ENCODE measurements at regions not wholly inside any gene's neighbourhood (a gene's known extent, or its start where the extent isn't known, plus 50 kb on each side); places are given as distances from the start of the nearest gene placed in this dataset.

- H3K79me2 ChIP-seq (ENCODE audit: insufficient read depth, low read length) = no peaks in the 10 kb centered on the region
- 86% methylated on average over 1 of the region's 1 CpG for WGBS (ENCODE audit: insufficient coverage)
- Mint-ChIP-seq H3K9me3 (no peaks in the 10 kb centered on the region), H3K4me3 (no peak overlapping the region), H3K27ac (no peak overlapping the region), H3K27me3 (ENCODE audit: low read depth in 3 of 3) (peaks cover 3 to 9% (median 4%) of the 10 kb centered on the region in 3 donors), H3K4me1 (no peaks in the 10 kb centered on the region), H3K36me3 (no peaks in the 10 kb centered on the region)
- DNase-seq = no peak
- H3K4me3 ChIP-seq (replicated peaks in 1 of 3; ENCODE audit: low read depth in 2 of 3, low read length in 3 of 3) = no peak overlapping the region
- no peaks in the 10 kb centered on the region for H3K4me1 ChIP-seq (ENCODE audit: control insufficient read depth in 1 of 2, insufficient read depth in 2 of 2, low read length in 2 of 2)
- no peaks in the 10 kb centered on the region for H3K36me3 ChIP-seq (replicated peaks in 1 of 2; ENCODE audit: control insufficient read depth in 1 of 2, insufficient read depth in 2 of 2, low read length in 2 of 2)
- no peak for TF ChIP-seq CTCF (IDR thresholded peaks at IDR 0.05)
- H3K27ac ChIP-seq (ENCODE audit: low read depth in 1 of 2, low read length in 2 of 2) = no peak overlapping the region
- H3K27me3 ChIP-seq (ENCODE audit: control insufficient read depth in 2 of 2, insufficient read depth in 2 of 2, low read length in 2 of 2) = no peaks in the 10 kb centered on the region
- H3K4me2 ChIP-seq (replicated peaks; ENCODE audit: extremely low read depth, low read length, poor library complexity, severe bottlenecking) = no peak overlapping the region
- no peaks in the 10 kb centered on the region for H4K20me1 ChIP-seq (ENCODE audit: insufficient read depth, low read length)
- H3K9me3 ChIP-seq (replicated peaks in 1 of 2; ENCODE audit: control insufficient read depth in 1 of 2, insufficient read depth in 1 of 2, low read length in 2 of 2) = no peaks in the 10 kb centered on the region
- H3K9ac ChIP-seq (ENCODE audit: insufficient read depth, low read length, poor library complexity, severe bottlenecking) = no peak overlapping the region
- no peak overlapping the region for H2AFZ ChIP-seq (ENCODE audit: insufficient read depth, low read depth, low read length, poor library complexity, severe bottlenecking)
- intact Hi-C loops (cut with micrococcal nuclease) = no loop called here
Measured at GRCh38 chr11:116406042-116406441, 366.7 kb downstream of the BUD13 start.

GRCh38 chr11:116404462-116404798 is 368.4 kb downstream of the BUD13 start:
- H3K9me3 ChIP-seq (replicated peaks in 1 of 2; ENCODE audit: control insufficient read depth in 1 of 2, insufficient read depth in 1 of 2, low read length in 2 of 2) = no peaks in the 10 kb centered on the region
- Mint-ChIP-seq H3K4me1 (no peaks in the 10 kb centered on the region), H3K4me3 (no peak overlapping the region), H3K9me3 (no peaks in the 10 kb centered on the region), H3K36me3 (no peaks in the 10 kb centered on the region), H3K27ac (no peak overlapping the region), H3K27me3 (ENCODE audit: low read depth in 3 of 3) (peaks cover 3 to 10% (median 3%) of the 10 kb centered on the region in 3 donors)
- no peaks in the 10 kb centered on the region for H3K27me3 ChIP-seq (ENCODE audit: control insufficient read depth in 2 of 2, insufficient read depth in 2 of 2, low read length in 2 of 2)
- WGBS (ENCODE audit: insufficient coverage) = 46% methylated on average over 2 of the region's 3 CpGs
- H3K9ac ChIP-seq (ENCODE audit: insufficient read depth, low read length, poor library complexity, severe bottlenecking) = no peak overlapping the region
- no peak overlapping the region for H2AFZ ChIP-seq (ENCODE audit: insufficient read depth, low read depth, low read length, poor library complexity, severe bottlenecking)
- no peak overlapping the region for H3K4me3 ChIP-seq (replicated peaks in 1 of 3; ENCODE audit: low read depth in 2 of 3, low read length in 3 of 3)
- no peaks in the 10 kb centered on the region for H4K20me1 ChIP-seq (ENCODE audit: insufficient read depth, low read length)
- no peak for TF ChIP-seq CTCF (IDR thresholded peaks at IDR 0.05)
- no peaks in the 10 kb centered on the region for H3K4me1 ChIP-seq (ENCODE audit: control insufficient read depth in 1 of 2, insufficient read depth in 2 of 2, low read length in 2 of 2)
- H3K4me2 ChIP-seq (replicated peaks; ENCODE audit: extremely low read depth, low read length, poor library complexity, severe bottlenecking) = no peak overlapping the region
- no peaks in the 10 kb centered on the region for H3K79me2 ChIP-seq (ENCODE audit: insufficient read depth, low read length)
- DNase-seq = no peak
- H3K27ac ChIP-seq (ENCODE audit: low read depth in 1 of 2, low read length in 2 of 2) = no peak overlapping the region
- no peaks in the 10 kb centered on the region for H3K36me3 ChIP-seq (replicated peaks in 1 of 2; ENCODE audit: control insufficient read depth in 1 of 2, insufficient read depth in 2 of 2, low read length in 2 of 2)
- intact Hi-C loops (cut with micrococcal nuclease) = no loop called here

All from CD14-positive monocyte (primary cell).